HG03457 (cell line): ENCODE measurements at regions not wholly inside any gene's neighbourhood (a gene's known extent, or its start where the extent isn't known, plus 50 kb on each side); places are given as distances from the start of the nearest gene placed in this dataset.

ENCODE experiments used
- ATAC-seq: cut with Tn5 transposase; IDR thresholded peaks from one replicate; pipeline ENCODE4 v1.9.1; 2021; ENCODE audit warnings: moderate number of reproducible peaks; ENCODE audit not compliant: unreplicated experiment

DNA sequence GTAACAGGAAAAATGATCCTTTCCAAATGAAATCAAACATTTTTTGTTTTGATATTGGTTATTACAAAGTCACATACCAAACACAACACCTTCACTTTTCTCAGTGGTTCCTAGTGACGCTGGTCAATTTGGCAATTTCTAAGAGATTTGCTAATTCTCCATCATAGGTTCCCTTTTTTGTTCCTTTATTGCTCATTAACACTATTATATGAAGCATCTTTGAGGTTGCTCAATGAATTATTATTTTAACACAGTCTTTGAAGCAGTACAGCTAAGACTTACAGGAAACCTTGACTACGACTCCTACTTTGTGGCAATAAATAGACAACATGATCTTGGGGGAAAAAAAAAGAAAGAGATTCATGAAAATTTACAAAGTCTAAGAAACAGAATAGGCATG lies 152.2 kb upstream of the VRK2 start:
- no peak for ATAC-seq

GRCh38 chr2:57897920-57898319 lies 148.7 kb upstream of the VRK2 start:
- no peak for ATAC-seq

- no peak for ATAC-seq
These were observed 146.7 kb upstream of the VRK2 start for GRCh38 chr2:57899898-57900297.

DNA sequence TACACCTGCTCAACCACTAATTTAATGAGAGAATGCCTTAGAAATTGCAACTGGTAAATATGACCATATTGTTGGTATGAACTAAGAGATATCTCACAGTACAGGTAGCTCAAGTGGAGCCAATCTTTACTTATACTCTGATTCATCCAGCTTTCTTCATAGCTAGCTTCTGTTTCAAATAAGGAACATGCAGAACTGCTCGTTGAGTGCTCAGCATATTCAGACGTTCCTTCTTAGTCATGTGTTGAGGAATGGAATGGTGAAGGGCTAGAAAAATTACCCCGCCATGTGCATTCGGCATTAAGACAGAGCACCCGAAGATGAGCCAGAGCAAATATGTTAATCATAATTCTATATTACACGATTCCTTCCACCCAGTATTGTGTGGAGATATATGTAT lies 144.0 kb upstream of the VRK2 start:
- ATAC-seq: no peak

GRCh38 chr2:57906152-57906732 lies 140.4 kb upstream of the VRK2 start:
- peak; percentile 43 for ATAC-seq

DNA sequence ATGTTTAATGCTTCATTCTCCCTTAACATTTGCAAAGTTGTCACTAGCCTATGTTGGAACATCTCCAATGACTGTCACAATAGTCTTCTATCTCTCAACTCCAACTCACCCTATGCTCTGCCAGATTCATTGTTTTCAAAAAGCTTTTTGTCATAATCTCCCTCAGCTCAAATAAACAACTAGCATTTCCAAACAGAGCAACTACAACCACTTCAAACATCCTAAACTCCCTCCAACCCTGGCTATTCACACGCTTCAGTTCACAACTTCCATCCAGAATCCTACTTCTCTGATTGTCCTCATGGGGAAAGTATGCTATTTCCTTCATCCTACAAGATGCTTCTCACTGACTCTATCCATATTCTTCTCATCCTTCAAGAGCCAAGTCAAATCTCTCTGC lies 139.2 kb upstream of the VRK2 start:
- no peak for ATAC-seq

DNA sequence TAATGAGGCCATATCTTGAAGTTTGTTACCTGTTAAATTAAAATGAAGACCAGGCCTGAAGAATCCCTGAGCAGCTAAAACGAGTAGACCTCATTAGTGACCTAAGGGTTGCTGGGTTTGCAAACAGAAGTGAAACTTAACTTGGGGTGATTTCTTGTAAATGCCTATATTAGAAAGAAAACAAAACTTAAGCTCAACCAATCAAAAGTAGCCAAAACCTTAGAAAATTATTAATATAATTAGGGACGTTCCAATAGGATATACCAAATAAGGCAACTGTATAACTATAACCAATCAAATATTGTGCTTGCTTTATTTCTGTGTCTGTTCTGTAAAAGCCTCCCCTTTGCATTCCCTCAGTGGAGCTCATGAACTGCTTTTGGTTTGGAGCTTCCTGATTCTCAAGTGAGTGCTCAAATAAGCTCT lies 137.9 kb upstream of the VRK2 start:
- peak; percentile 90 for ATAC-seq

GRCh38 chr2:57918126-57918525 lies 128.5 kb upstream of the VRK2 start:
- no peak for ATAC-seq

- no peak for ATAC-seq
These were observed 126.2 kb upstream of the VRK2 start for GRCh38 chr2:57920342-57920939.

- ATAC-seq: no peak
These were observed 111.9 kb upstream of the VRK2 start for GRCh38 chr2:57934659-57935058.

DNA sequence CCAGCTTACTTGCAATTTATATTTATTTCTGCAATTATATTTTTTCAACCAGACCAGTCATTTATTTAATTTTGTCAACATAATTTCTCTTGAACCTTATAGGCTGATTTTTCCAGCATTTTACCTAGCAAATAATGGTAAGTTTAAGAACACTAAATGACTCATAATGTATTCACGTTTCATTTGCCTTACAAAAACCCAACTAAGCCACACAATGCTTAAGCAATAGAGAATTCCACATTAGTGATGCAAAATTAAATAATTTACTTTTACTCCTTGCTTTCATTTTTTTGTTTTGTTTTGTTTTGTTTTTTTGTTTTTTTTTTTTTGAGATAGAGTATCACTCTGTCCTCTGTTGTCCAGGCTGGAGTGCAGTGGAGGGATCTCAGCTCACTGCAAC lies 110.4 kb upstream of the VRK2 start:
- ATAC-seq: no peak

GRCh38 chr2:57937456-57937855 lies 109.2 kb upstream of the VRK2 start:
- ATAC-seq: no peak

DNA sequence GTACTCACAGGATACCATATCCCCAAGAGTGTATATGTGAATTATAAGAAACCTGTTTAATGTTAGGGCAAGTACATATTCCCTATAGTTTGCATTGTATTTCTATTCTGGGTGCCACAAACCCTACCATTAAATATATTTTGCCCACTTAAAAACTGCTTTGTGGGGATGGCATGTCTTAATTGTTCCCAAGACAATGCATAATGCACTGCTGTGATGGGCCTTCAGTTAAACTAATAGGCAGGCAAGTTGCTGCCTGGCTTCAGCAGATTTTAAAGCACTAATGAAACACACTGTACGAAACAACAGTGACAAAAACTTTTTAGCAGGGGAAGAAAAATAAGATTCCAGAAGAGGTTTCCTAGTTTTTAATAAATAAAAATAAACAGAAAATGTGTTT lies 104.8 kb upstream of the VRK2 start:
- no peak for ATAC-seq

- ATAC-seq: no peak
These were observed 103.3 kb upstream of the VRK2 start for GRCh38 chr2:57943315-57943714.

DNA sequence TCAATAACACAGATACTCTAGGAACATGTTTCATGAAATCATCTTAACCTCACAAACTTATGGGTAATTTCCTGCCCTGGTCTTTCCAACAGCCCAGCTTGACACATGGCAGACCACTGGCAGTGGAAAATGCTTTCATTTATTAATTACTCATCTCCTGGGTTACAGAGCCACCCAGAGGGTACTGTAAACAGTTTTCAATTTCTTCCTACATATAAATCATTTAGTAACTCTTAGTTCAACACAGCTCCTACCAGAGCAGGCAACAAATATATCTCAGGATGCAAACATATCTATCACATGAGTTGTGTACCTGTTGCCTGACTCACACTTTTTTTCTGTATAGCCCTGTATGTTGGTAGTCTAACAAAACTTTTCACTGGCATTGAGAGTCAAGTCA lies 99.2 kb upstream of the VRK2 start:
- no peak for ATAC-seq

- ATAC-seq: no peak
These were observed 92.6 kb upstream of the VRK2 start for GRCh38 chr2:57954020-57954419.

DNA sequence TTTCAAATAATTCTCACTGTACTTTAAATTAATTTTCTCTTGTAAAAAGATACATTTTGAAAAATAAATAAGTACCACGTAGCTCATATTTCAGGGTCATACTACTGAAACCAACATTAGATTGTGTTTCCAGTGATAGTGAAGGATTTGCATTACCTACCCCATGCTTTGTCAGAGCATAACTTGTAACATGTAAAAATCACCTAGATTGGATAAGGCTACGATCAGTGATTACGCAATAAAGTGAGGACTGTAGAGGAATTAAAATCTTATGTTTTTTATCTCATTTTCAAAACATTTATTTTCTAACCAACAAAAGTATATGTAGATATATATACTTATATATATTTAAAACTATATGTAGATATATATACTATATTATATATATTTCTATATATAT lies 89.4 kb upstream of the VRK2 start:
- ATAC-seq: no peak

GRCh38 chr2:57959390-57959789 lies 87.2 kb upstream of the VRK2 start:
- ATAC-seq: no peak

DNA sequence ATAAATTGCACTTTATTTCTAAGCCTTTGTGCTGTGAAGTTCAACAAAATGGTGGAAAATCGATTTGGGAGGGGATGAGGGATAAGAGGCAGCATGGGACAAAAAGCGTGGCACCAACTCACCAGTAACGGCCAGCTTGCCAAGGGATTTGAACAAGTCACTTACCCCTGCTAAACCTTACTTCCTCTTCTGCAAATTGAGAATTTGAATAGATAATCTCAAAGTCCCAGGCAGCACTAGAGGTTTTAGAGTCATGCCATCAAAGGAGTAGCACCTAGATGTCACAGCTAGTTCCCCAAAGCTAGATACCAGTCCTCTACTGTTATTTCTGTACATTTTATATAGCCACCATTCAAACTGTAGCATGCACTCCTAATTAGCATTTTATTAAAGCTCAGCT lies 83.7 kb upstream of the VRK2 start:
- no peak for ATAC-seq

DNA sequence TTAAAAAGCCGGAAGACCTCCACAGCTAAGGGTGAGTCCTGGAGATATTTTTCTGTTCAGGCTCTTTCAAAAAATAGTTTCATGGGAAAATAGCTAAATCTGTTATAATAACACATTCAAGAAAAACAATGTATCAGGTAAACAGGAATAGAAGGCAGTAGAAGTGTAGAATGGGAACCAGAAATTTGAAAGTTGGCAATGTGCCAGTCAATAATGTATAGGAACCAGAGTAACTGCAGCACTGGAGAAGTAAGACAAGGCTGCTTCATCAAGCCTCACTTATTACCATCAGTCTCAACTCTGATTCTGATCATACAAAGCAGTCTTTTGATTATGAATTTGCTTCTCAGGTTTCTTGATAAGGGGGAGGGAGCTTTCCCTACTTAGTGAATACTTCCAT lies 81.4 kb upstream of the VRK2 start:
- ATAC-seq: no peak

DNA sequence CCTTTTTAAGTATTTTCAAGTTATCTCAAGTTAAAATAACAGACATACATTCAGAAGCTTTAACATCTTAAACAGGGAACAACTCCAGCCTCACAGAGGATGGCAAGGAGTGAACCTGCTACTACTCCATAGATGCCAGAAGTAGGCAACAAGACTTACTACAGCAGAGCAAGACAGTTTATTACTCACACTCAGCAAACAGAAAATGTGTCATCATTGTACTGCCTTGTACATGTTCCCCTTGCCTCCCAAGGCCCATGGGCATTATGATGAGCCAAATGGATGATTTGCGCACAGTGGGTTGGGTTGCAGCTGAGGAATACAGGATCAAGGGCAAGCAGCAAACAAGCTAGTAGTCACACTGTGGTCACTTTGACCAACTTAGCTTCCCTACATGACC lies 80.6 kb upstream of the VRK2 start:
- no peak for ATAC-seq

GRCh38 chr2:57973621-57974186 lies 72.9 kb upstream of the VRK2 start:
- ATAC-seq: no peak

DNA sequence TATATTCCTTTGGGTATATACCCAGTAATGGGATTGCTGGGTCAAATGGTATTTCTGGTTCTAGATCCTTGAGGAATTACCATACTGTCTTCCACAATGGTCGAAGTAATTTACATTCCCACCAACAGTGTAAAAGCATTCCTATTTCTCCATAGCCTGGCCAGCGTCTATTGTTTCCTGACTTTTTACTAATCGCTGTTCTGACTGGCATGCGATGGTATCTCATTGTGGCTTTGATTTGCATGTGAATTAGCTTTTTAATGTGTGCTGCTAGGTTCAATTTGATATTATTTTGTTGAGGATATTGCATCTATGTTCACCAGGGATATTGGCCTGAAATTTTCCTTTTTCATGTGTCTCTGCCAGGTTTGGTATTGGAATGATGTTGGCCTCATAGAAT lies 67.4 kb upstream of the VRK2 start:
- no peak for ATAC-seq
